C4-2B (cell line): ENCODE measurements at regions not wholly inside any gene's neighbourhood (a gene's known extent, or its start where the extent isn't known, plus 50 kb on each side); places are given as distances from the start of the nearest gene placed in this dataset.

Experiments used
- ZFX ChIP-seq: fragments of 450-650 bp; IDR thresholded peaks from 2 replicates; pipeline ENCODE4 v1.6.1; 2017
- TF ChIP-seq, protein P1 (sequence below): fragments of 450-650 bp; conservative IDR thresholded peaks from 2 replicates; pipeline ENCODE4 v1.5.1; 2017; ENCODE audit warnings: mild to moderate bottlenecking

DNA sequence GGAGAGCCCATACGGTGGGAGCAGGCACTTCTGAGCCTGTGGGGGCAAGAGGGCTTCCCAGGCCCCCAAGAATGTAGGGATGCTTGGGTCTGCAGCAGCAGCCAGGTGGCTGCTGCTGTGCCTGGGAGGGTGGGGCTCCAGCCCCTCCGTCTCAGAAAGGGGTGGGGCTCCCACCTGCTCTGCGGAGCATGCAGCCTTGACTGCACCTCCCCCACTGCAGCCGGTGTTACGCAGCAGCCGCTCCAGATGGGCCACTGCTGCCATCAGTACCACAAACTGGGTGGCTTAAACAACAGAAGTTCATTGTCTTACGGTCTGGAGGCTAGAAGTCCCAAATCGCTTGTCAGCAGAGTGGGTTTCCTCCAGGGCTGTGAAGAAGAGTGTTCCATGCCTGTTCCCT lies 365.5 kb downstream of the TMEM38B start:
- TF ChIP-seq, protein P1, sequence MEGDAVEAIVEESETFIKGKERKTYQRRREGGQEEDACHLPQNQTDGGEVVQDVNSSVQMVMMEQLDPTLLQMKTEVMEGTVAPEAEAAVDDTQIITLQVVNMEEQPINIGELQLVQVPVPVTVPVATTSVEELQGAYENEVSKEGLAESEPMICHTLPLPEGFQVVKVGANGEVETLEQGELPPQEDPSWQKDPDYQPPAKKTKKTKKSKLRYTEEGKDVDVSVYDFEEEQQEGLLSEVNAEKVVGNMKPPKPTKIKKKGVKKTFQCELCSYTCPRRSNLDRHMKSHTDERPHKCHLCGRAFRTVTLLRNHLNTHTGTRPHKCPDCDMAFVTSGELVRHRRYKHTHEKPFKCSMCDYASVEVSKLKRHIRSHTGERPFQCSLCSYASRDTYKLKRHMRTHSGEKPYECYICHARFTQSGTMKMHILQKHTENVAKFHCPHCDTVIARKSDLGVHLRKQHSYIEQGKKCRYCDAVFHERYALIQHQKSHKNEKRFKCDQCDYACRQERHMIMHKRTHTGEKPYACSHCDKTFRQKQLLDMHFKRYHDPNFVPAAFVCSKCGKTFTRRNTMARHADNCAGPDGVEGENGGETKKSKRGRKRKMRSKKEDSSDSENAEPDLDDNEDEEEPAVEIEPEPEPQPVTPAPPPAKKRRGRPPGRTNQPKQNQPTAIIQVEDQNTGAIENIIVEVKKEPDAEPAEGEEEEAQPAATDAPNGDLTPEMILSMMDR: no peak
- TF ChIP-seq ZFX: no peak
